Endothelial cell of umbilical vein (primary cell): ENCODE measurements at regions not wholly inside any gene's neighbourhood (a gene's known extent, or its start where the extent isn't known, plus 50 kb on each side); places are given as distances from the start of the nearest gene placed in this dataset.

Source experiments
- CTCF ChIP-seq, 2 donors: IDR thresholded peaks; 1 replicate in 1 of 2; 2 replicates in 1 of 2; pipeline ENCODE4 v1.5.1; 2011; ENCODE audit warnings: low read length in 2 of 2, mild to moderate bottlenecking in 2 of 2, moderate library complexity in 2 of 2, control low read depth in 1 of 2, inconsistent platforms in 1 of 2, low read depth in 1 of 2; ENCODE audit not compliant: insufficient read depth in 1 of 2; ENCODE audit errors: extremely low read depth in 1 of 2
- FOS ChIP-seq: IDR thresholded peaks from 2 replicates; pipeline ENCODE4 v1.6.1; 2011; ENCODE audit warnings: mild to moderate bottlenecking, low read length, moderate library complexity, borderline replicate concordance; ENCODE audit not compliant: insufficient read depth
- MYC ChIP-seq: IDR thresholded peaks from one replicate; pipeline ENCODE4 v1.6.1; 2011; ENCODE audit warnings: mild to moderate bottlenecking, low read depth, low read length
- POLR2A ChIP-seq: IDR thresholded peaks from 2 replicates; pipeline ENCODE4 v1.6.1; 2012; ENCODE audit warnings: low read depth, mild to moderate bottlenecking, control low read depth, low read length
- POLR2AphosphoS5 ChIP-seq: IDR thresholded peaks from 2 replicates; pipeline ENCODE4 v1.6.1; 2012; ENCODE audit warnings: low read depth, mild to moderate bottlenecking, control low read depth, low read length, moderate library complexity; ENCODE audit not compliant: insufficient read depth

- no peak for TF ChIP-seq POLR2A
- no peak for TF ChIP-seq CTCF (IDR thresholded peaks at IDR 0.05; ENCODE audit: extremely low read depth in 1 of 2, insufficient read depth in 1 of 2, low read depth in 1 of 2, low read length in 2 of 2)
- TF ChIP-seq POLR2AphosphoS5 = no peak
- TF ChIP-seq MYC = no peak
- TF ChIP-seq FOS = no peak
These were observed 88.2 kb upstream of the CNOT2 start for GRCh38 chr12:70154960-70155589.
